GM19438 (cell line): ENCODE measurements at regions not wholly inside any gene's neighbourhood (a gene's known extent, or its start where the extent isn't known, plus 50 kb on each side); places are given as distances from the start of the nearest gene placed in this dataset.

Experiments used
- ATAC-seq: cut with Tn5 transposase; IDR thresholded peaks from one replicate; pipeline ENCODE4 v1.9.1; 2021; ENCODE audit warnings: low read depth; ENCODE audit not compliant: unreplicated experiment

GRCh38 chr2:106706283-106706682, 179.7 kb downstream of the ST6GAL2 start:
- no peak for ATAC-seq

GRCh38 chr2:106708209-106708608, 177.8 kb downstream of the ST6GAL2 start:
- no peak for ATAC-seq

GRCh38 chr2:106709229-106709628, 176.7 kb downstream of the ST6GAL2 start:
- no peak for ATAC-seq

GRCh38 chr2:106719222-106719621, 166.7 kb downstream of the ST6GAL2 start:
- no peak for ATAC-seq

- no peak for ATAC-seq
These were observed 165.9 kb downstream of the ST6GAL2 start for GRCh38 chr2:106720026-106720425.

- no peak for ATAC-seq
These were observed 161.6 kb downstream of the ST6GAL2 start for GRCh38 chr2:106724301-106724794.

GRCh38 chr2:106734165-106734564, 151.8 kb downstream of the ST6GAL2 start:
- no peak for ATAC-seq

- ATAC-seq: no peak
These were observed 150.2 kb downstream of the ST6GAL2 start for GRCh38 chr2:106735807-106736206.

GRCh38 chr2:106736221-106736620, 149.7 kb downstream of the ST6GAL2 start:
- no peak for ATAC-seq

- no peak for ATAC-seq
These were observed 140.5 kb downstream of the ST6GAL2 start for GRCh38 chr2:106745468-106745867.

GRCh38 chr2:106749823-106750222, 136.1 kb downstream of the ST6GAL2 start:
- ATAC-seq: no peak
